Globus pallidus (tissue), 1 donor: ENCODE measurements at regions not wholly inside any gene's neighbourhood (a gene's known extent, or its start where the extent isn't known, plus 50 kb on each side); places are given as distances from the start of the nearest gene placed in this dataset.

Experiments used
- DNase-seq: peaks from one replicate; pipeline ENCODE4 v3.0.0-alpha.2; 2015; ENCODE audit warnings: low spot score

DNA sequence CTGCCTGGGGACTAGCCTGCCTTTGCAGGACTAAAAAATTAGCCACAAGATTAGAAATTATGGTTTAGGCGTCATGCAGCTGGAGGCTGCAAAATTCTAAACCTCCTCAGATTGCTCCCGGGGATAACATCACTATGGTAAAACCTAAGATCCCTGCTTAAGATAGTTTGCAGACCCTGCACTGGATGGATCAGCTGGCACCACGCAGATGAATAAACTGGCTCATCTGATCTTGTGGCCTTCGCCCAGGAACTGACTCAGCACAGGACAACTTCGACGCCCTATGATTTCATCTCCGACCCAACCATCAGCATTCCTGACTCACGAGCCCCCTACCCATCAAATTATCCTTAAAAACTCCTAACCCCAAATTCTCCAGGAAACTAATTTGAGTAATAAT lies 482.4 kb downstream of the SPRY1 start:
- no peak for DNase-seq

DNA sequence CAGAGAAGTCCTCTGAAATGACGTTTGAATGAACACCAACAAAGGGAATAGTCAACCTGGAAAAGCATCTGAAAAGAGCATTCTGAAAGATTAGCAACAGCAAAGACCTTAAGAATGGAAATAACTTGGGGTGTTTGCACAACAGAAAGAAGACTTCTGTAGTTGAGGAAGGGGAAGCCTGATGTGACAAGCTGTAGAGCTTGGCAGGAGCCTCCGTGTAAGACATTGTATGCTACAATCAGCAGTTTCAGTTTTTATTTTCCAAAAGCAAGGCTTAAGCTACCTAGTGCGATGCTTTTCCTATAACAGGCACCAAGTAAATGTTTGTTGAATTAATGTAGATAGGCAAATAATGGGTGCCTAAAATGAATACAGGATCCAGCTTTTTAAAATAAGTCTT lies 484.0 kb downstream of the SPRY1 start:
- DNase-seq, result no peak

GRCh38 chr4:123884922-123885321 lies 488.3 kb downstream of the SPRY1 start:
- no peak for DNase-seq

DNA sequence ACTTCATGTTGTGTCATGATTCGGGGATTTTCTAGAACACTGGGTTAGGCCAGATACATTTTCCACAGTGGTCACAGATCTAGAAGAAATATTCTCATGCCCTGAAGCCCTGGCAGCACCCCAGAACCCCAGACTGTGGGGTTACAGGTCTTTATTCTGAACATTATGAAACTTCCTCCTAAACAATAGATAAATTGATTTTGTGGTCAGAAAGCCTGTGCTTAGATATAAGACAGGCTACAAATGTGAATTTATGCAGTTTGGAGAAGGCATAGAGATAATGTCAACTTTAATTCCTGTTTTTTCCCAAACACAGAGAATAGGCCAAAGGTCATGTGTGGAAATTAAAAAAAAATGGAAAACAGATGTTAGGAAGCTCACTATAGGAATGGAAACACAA lies 492.9 kb downstream of the SPRY1 start:
- DNase-seq, result no peak

DNA sequence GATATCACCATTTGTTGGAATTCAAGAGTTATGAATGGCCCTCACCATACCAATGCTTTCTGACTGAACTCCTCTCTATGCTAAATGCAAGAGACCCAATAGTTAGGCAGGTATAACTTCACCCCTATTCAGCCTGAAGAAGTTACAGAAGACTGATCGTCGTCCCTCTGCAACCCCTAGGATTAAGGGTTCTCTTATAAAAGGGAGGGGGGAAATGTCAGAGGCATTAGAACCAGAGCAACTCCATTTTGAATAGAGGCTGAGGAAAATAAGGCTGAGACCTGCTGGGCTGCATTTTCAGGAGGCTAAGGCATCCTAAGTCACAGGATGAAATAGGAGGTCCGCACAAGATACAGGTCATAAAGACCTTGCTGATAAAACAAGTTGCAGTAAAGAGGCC lies 494.3 kb downstream of the SPRY1 start:
- DNase-seq, result no peak

DNA sequence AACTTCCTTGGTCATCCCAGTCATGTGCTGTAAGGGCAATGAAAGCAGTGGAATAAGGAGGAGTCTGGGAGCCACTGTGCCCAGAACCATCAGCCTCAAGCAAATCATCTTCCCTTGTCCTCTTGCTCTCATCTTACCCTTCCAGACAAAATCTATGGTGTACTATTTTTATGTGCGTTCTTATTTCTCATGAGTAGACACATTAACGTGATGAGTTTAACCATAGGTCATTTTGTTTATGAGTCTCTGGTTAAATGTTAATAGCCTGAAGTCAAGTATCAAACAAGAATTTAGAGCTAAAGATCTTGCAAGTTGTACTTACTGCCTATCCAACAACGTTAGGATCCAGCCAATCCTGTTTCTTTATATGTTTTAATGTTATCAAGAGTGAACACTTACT lies 495.3 kb downstream of the SPRY1 start:
- DNase-seq, result no peak

GRCh38 chr4:123892368-123892976 lies 495.9 kb downstream of the SPRY1 start:
- DNase-seq, result no peak

- DNase-seq, result no peak
Observed at GRCh38 chr4:123893011-123893981, 496.7 kb downstream of the SPRY1 start.

DNA sequence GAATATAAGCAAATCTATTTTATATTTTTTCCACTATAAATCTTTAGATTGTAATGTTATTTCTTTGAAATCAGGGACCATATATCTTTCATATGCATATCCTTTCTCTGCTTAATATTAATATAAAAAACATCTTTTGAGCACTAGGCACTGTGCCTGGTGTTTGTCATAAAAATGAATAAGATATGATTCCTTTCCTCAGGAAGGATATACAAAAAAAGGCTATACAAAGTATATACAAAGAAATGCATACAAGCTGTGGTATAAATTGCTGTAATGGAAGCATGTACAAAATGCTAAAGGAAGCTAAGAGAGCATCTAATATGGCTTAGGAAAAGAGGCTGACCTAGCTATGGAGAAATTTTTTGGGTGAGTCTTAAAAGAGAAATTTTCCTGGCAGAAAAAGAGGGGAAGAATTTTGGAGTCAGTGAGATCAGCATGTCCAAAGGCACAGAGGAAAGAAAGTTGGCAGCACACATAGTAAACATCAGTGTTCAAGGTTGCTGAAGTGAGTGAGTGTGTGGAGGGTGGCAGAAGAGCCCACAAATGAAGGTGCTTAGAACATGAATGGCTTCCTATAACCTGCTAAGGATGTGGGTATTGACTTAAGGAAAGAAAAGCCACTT lies 500.0 kb downstream of the SPRY1 start:
- no peak for DNase-seq

DNA sequence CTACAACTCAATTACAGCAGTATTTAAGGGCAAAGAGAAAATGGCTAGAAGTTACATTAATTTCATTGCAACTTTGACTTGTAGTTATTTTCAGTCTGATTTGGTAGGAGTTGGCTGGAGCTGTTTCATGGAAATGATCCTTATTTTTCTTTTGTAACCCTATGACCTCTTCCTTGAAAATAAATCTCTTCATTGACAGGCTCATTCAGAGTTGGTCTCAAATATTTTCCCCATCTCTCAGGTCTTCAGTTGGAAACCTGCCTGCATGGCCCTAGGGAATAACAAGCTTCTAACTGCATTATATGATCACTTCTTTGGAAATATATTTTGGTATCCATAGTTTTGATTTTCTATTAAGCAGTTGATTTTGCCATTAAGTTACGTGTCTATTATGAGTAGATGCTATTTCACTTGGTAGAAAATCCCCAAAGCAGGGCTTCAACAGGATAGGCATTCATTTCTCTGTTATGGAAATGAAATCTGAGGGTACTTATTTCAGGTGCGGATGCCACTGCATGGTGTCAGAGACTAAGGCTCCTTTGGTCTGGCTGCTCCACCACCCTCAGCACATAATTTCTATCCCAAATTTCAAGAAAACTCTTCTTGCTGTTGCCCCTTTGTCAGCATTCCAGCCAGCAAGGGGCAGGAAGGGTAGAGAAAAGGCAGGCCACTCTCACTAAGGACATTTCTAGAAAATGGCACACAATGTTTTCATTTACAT lies 502.5 kb downstream of the SPRY1 start:
- no peak for DNase-seq

- no peak for DNase-seq
Observed at GRCh38 chr4:123904882-123905281, 508.3 kb downstream of the SPRY1 start.

DNA sequence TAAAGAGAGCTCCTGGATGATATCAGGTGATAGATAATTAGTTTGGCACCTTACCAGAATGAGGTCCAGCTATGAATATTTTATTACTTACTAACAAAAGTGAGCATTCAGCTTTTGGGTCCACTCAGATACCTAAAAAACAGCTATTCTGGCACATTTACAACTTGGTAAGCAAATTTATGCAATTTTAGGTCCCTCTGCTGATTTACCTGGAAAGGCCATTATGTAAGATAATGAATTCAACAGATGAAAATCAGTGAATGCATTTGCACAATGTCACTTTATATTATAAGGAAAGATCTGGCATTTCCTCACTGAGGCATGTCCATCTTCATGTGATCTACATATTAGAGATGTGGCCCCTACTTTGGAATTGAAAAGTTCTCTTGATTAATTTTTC lies 517.0 kb downstream of the SPRY1 start:
- no peak for DNase-seq

GRCh38 chr4:123916821-123917220 lies 520.2 kb downstream of the SPRY1 start:
- DNase-seq, result no peak

DNA sequence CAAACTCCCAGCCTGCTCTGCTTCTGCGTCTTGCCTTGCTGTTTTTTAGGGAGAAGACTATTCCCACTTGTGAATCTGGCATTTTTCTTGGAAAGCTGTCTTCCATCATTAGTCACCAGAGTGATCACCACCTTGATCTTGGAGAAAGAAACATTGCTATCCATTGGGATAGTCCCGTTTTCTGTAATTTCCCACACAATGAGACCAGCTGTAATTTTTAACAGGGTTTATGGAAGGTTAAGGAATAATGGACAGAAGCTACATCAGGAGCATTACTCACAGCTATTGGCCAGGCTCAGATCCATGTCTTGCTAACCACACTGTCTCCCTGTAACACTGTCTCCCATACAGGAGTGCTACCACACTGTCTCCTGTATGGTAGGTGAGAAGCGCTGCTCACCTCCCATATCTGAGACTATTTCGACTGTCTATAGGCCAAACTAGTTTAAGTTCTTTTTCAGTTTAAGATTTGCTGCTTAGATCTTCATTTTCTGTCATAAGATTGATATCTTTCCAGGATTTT lies 523.0 kb downstream of the SPRY1 start:
- DNase-seq, result no peak

GRCh38 chr4:123921339-123921738 lies 524.7 kb downstream of the SPRY1 start:
- no peak for DNase-seq

- no peak for DNase-seq
Observed at GRCh38 chr4:123922847-123923246, 526.3 kb downstream of the SPRY1 start.

GRCh38 chr4:123924536-123924935 lies 527.9 kb downstream of the SPRY1 start:
- DNase-seq, result no peak

DNA sequence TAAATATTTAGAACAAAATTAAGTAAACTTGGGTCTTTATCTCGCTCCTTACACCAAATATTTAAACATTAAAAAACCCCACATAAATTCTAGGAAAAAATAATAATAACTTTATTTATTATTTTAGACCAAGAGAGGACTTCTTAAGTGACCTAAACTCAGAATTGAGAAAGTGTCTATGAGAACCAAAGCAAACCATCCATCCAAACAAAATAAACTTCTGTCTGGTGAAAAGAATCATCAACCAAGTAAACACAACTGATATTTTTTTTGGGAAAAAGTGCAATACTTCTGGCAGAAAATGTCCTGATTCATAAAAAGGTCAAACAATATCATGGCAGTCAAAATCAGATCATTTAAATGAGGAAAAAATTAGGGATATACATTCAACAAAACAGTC lies 533.0 kb downstream of the SPRY1 start:
- DNase-seq, result no peak

- DNase-seq, result no peak
Observed at GRCh38 chr4:123930996-123931395, 534.4 kb downstream of the SPRY1 start.

GRCh38 chr4:123934096-123934495 lies 537.5 kb downstream of the SPRY1 start:
- no peak for DNase-seq

- no peak for DNase-seq
Observed at GRCh38 chr4:123936621-123937043, 540.0 kb downstream of the SPRY1 start.

DNA sequence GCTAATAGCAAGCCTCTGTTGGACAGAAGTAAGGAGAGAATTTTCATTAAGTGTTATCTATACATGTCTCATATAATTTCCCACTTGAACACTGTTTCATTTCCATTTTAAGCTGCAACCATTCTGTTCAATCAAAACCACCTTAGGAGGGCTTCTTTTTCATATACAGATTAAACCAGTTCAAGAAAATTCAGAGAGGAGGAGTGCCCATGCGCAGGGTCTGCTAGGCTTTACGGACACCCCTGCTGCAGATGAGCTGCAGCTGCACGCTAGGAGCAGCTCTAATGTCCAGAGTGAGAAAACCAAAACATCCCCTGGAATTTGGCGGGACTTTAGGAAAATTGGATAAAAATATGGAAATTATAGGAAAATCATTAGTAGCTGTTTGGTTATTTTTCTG lies 541.0 kb downstream of the SPRY1 start:
- no peak for DNase-seq
